HG02943 (cell line): ENCODE measurements at regions not wholly inside any gene's neighbourhood (a gene's known extent, or its start where the extent isn't known, plus 50 kb on each side); places are given as distances from the start of the nearest gene placed in this dataset.

Experiments
- ATAC-seq: cut with Tn5 transposase; IDR thresholded peaks from one replicate; pipeline ENCODE4 v1.9.1; 2021; ENCODE audit warnings: mild to moderate bottlenecking, low read depth, moderate library complexity; ENCODE audit not compliant: unreplicated experiment

GRCh38 chr14:55734731-55735130 lies 154.7 kb downstream of the KTN1 start:
- no peak for ATAC-seq

- ATAC-seq: no peak
Measured at GRCh38 chr14:55739967-55740648, 160.1 kb downstream of the KTN1 start.

- no peak for ATAC-seq
Measured at GRCh38 chr14:55740649-55740989, 160.6 kb downstream of the KTN1 start.

GRCh38 chr14:55741240-55741639 lies 161.2 kb downstream of the KTN1 start:
- ATAC-seq: no peak

GRCh38 chr14:55743551-55743950 lies 163.5 kb downstream of the KTN1 start:
- no peak for ATAC-seq

GRCh38 chr14:55744321-55744720 lies 164.3 kb downstream of the KTN1 start:
- no peak for ATAC-seq

GRCh38 chr14:55745906-55746305 lies 165.9 kb downstream of the KTN1 start:
- ATAC-seq: no peak

- no peak for ATAC-seq
Measured at GRCh38 chr14:55746558-55746957, 166.6 kb downstream of the KTN1 start.

GRCh38 chr14:55747186-55747585 lies 167.2 kb downstream of the KTN1 start:
- ATAC-seq: no peak

- no peak for ATAC-seq
Measured at GRCh38 chr14:55749201-55749812, 169.3 kb downstream of the KTN1 start.

- no peak for ATAC-seq
Measured at GRCh38 chr14:55749946-55750345, 169.9 kb downstream of the KTN1 start.

- ATAC-seq: no peak
Measured at GRCh38 chr14:55752580-55753390, 172.8 kb downstream of the KTN1 start.

- no peak for ATAC-seq
Measured at GRCh38 chr14:55754471-55754870, 174.5 kb downstream of the KTN1 start.

GRCh38 chr14:55754871-55755270 lies 174.9 kb downstream of the KTN1 start:
- ATAC-seq: no peak

GRCh38 chr14:55756078-55756477 lies 176.1 kb downstream of the KTN1 start:
- no peak for ATAC-seq

GRCh38 chr14:55756557-55756956 lies 176.6 kb downstream of the KTN1 start:
- no peak for ATAC-seq

GRCh38 chr14:55758796-55759195 lies 178.8 kb downstream of the KTN1 start:
- no peak for ATAC-seq

- no peak for ATAC-seq
Measured at GRCh38 chr14:55760789-55761566, 181.0 kb downstream of the KTN1 start.

- no peak for ATAC-seq
Measured at GRCh38 chr14:55761651-55762050, 181.6 kb downstream of the KTN1 start.

GRCh38 chr14:55762595-55763232 lies 182.7 kb downstream of the KTN1 start:
- ATAC-seq: no peak
